Esophagus squamous epithelium (tissue), 4 donors: ENCODE measurements at regions not wholly inside any gene's neighbourhood (a gene's known extent, or its start where the extent isn't known, plus 50 kb on each side); places are given as distances from the start of the nearest gene placed in this dataset.
"Not testable (repeated sequence)": the region's sequence is repeated elsewhere in the genome, so short reads cannot be mapped to it uniquely, and the experiment has no call there.

ENCODE experiments used
- CTCF ChIP-seq, 6 experiments: fragments of 450-650 bp in 4 of 6; fragments of 200-600 bp in 2 of 6; sonication (generic) in 2 of 6; IDR thresholded peaks; one replicate each; pipeline ENCODE4 v1.5.1; 2016 to 2019; ENCODE audit warnings: antibody characterized with exemption in 6 of 6, mild to moderate bottlenecking in 4 of 6, moderate library complexity in 4 of 6
- POLR2A ChIP-seq, 4 donors: fragments of 450-650 bp; IDR thresholded peaks; one replicate each; pipeline ENCODE4 v1.6.1; 2017; ENCODE audit warnings: antibody characterized with exemption in 4 of 4, mild to moderate bottlenecking in 4 of 4, moderate library complexity in 3 of 4

- TF ChIP-seq CTCF, POLR2A (IDR thresholded peaks at IDR 0.05): not testable (repeated sequence)
These were observed 179.1 kb downstream of the LRRC70 start for GRCh38 chr5:62757686-62758085.
